ENCODE measurements at regions not wholly inside any gene's neighbourhood (a gene's known extent, or its start where the extent isn't known, plus 50 kb on each side); places are given as distances from the start of the nearest gene placed in this dataset.

GRCh38 chr11:120028897-120029258, 109.0 kb downstream of the TRIM29 start:
- no peaks in the 10 kb centered on the region for H3K36me3 Mint-ChIP-seq
- Histone ChIP-seq H2AFZ (ENCODE audit: insufficient read depth, low read depth, low read length, poor library complexity, severe bottlenecking) (no peak overlapping the region), H3K4me2 (replicated peaks; ENCODE audit: extremely low read depth, low read length, poor library complexity, severe bottlenecking) (no peak overlapping the region)

GRCh38 chr11:120028181-120028896, 109.6 kb downstream of the TRIM29 start:
- Mint-ChIP-seq H3K27me3 (ENCODE audit: low read depth in 3 of 3) (peaks cover 10 to 20% (median 18%) of the 10 kb centered on the region in 3 donors), H3K27ac (no peak overlapping the region), H3K4me1 (no peaks in the 10 kb centered on the region), H3K4me3 (no peak overlapping the region), H3K9me3 (peaks cover 0 to 5% (median 0%) of the 10 kb centered on the region in 7 donors), H3K36me3 (no peaks in the 10 kb centered on the region)
- no peak for TF ChIP-seq CTCF (IDR thresholded peaks at IDR 0.05)
- Histone ChIP-seq H3K27me3 (ENCODE audit: control insufficient read depth in 2 of 2, insufficient read depth in 2 of 2, low read length in 2 of 2) (no peaks in the 10 kb centered on the region), H3K79me2 (ENCODE audit: insufficient read depth, low read length) (no peaks in the 10 kb centered on the region), H3K4me2 (replicated peaks; ENCODE audit: extremely low read depth, low read length, poor library complexity, severe bottlenecking) (no peak overlapping the region), H3K4me1 (ENCODE audit: control insufficient read depth in 1 of 2, insufficient read depth in 2 of 2, low read length in 2 of 2) (no peaks in the 10 kb centered on the region), H3K9ac (ENCODE audit: insufficient read depth, low read length, poor library complexity, severe bottlenecking) (no peak overlapping the region), H3K4me3 (replicated peaks in 1 of 3; ENCODE audit: low read depth in 2 of 3, low read length in 3 of 3) (no peak overlapping the region), H3K27ac (ENCODE audit: low read depth in 1 of 2, low read length in 2 of 2) (no peak overlapping the region), H3K36me3 (replicated peaks in 1 of 2; ENCODE audit: control insufficient read depth in 1 of 2, insufficient read depth in 2 of 2, low read length in 2 of 2) (no peaks in the 10 kb centered on the region), H4K20me1 (ENCODE audit: insufficient read depth, low read length) (no peaks in the 10 kb centered on the region), H3K9me3 (replicated peaks in 1 of 2; ENCODE audit: control insufficient read depth in 1 of 2, insufficient read depth in 1 of 2, low read length in 2 of 2) (no peaks in the 10 kb centered on the region), H2AFZ (ENCODE audit: insufficient read depth, low read depth, low read length, poor library complexity, severe bottlenecking) (no peak overlapping the region)
- DNase-seq: no peak
- WGBS (ENCODE audit: insufficient coverage): 97% methylated on average over 7 of the region's 10 CpGs
- intact Hi-C loops (cut with micrococcal nuclease): no loop called here

More at GRCh38 chr11:120028897-120029258, 109.0 kb downstream of the TRIM29 start:
- Histone ChIP-seq H4K20me1 (ENCODE audit: insufficient read depth, low read length) (no peaks in the 10 kb centered on the region), H3K9ac (ENCODE audit: insufficient read depth, low read length, poor library complexity, severe bottlenecking) (no peak overlapping the region), H3K36me3 (replicated peaks in 1 of 2; ENCODE audit: control insufficient read depth in 1 of 2, insufficient read depth in 2 of 2, low read length in 2 of 2) (no peaks in the 10 kb centered on the region), H3K9me3 (replicated peaks in 1 of 2; ENCODE audit: control insufficient read depth in 1 of 2, insufficient read depth in 1 of 2, low read length in 2 of 2) (no peaks in the 10 kb centered on the region), H3K27ac (ENCODE audit: low read depth in 1 of 2, low read length in 2 of 2) (no peak overlapping the region), H3K4me1 (ENCODE audit: control insufficient read depth in 1 of 2, insufficient read depth in 2 of 2, low read length in 2 of 2) (no peaks in the 10 kb centered on the region), H3K4me3 (replicated peaks in 1 of 3; ENCODE audit: low read depth in 2 of 3, low read length in 3 of 3) (no peak overlapping the region), H3K27me3 (ENCODE audit: control insufficient read depth in 2 of 2, insufficient read depth in 2 of 2, low read length in 2 of 2) (no peaks in the 10 kb centered on the region), H3K79me2 (ENCODE audit: insufficient read depth, low read length) (no peaks in the 10 kb centered on the region)
- no peak for DNase-seq
- WGBS (ENCODE audit: insufficient coverage): 95% methylated on average over 6 of the region's 8 CpGs
- Mint-ChIP-seq H3K27ac (no peak overlapping the region), H3K27me3 (ENCODE audit: low read depth in 3 of 3) (peaks cover 9 to 18% (median 17%) of the 10 kb centered on the region in 3 donors), H3K9me3 (peaks cover 0 to 5% (median 0%) of the 10 kb centered on the region in 7 donors), H3K4me1 (no peaks in the 10 kb centered on the region), H3K4me3 (no peak overlapping the region)
- no peak for TF ChIP-seq CTCF (IDR thresholded peaks at IDR 0.05)
- intact Hi-C loops (cut with micrococcal nuclease): no loop called here
